CD4-positive, alpha-beta T cell (primary cell): ENCODE measurements at regions not wholly inside any gene's neighbourhood (a gene's known extent, or its start where the extent isn't known, plus 50 kb on each side); places are given as distances from the start of the nearest gene placed in this dataset.

ENCODE experiments used
- ATAC-seq: fragments of 200-7000 bp; cut with Tn5 transposase; one replicate; pipeline ENCODE4 v1.10.0; 2022; ENCODE audit warnings: mild to moderate bottlenecking; ENCODE audit not compliant: poor library complexity
- CTCF ChIA-PET: fragments of 350-600 bp; sonication (Branson Sonifier 250); formaldehyde crosslinking; loops from one replicate; lab custom pipeline; 2021; ENCODE audit warnings: antibody characterized with exemption, inconsistent platforms; lab: Charles Lee
- POLR2A ChIA-PET: fragments of 350-600 bp; sonication (Branson Sonifier 250); formaldehyde crosslinking; loops from one replicate; lab custom pipeline; 2021; ENCODE audit warnings: antibody characterized with exemption, inconsistent platforms; lab: Charles Lee
- DNase-seq, 14 experiments: peaks; one replicate each; pipeline ENCODE4 v3.0.0-alpha.2; 2013 to 2020; ENCODE audit warnings: mixed read lengths in 2 of 14
- H3K27ac ChIP-seq, 2 donors: one replicate each; pipeline versions ENCODE4 v1.5.1 to v1.7.0; 2013; ENCODE audit warnings: low read length in 2 of 2, low read depth in 1 of 2, mild to moderate bottlenecking in 1 of 2
- H3K27me3 ChIP-seq, 2 experiments: 1 replicate in 1 of 2; 2 replicates in 1 of 2; pipeline versions ENCODE4 v1.6.1 to v1.7.0; 2013; ENCODE audit warnings: low read length in 2 of 2, control low read depth in 1 of 2, mild to moderate bottlenecking in 1 of 2, moderate library complexity in 1 of 2; ENCODE audit not compliant: insufficient read depth in 2 of 2, control insufficient read depth in 1 of 2
- H3K36me3 ChIP-seq: one replicate; pipeline ENCODE4 v1.6.1; 2013; ENCODE audit warnings: low read length, control low read depth; ENCODE audit not compliant: insufficient read depth
- H3K4me1 ChIP-seq: one replicate; pipeline ENCODE4 v1.6.1; 2013; ENCODE audit warnings: low read length, control low read depth; ENCODE audit not compliant: insufficient read depth
- H3K4me3 ChIP-seq: one replicate; pipeline ENCODE4 v1.5.1; 2013; ENCODE audit warnings: mild to moderate bottlenecking, low read length, moderate library complexity
- H3K9me3 ChIP-seq, 2 experiments: 1 replicate in 1 of 2; 2 replicates in 1 of 2; pipeline versions ENCODE4 v1.6.1 to v1.7.0; 2013; ENCODE audit warnings: low read length in 2 of 2, mild to moderate bottlenecking in 2 of 2, control low read depth in 1 of 2, moderate library complexity in 1 of 2; ENCODE audit not compliant: control insufficient read depth in 1 of 2, insufficient read depth in 1 of 2
- H3K27ac Mint-ChIP-seq: one replicate; pipeline ENCODE4 v1.8.0; 2020; ENCODE audit warnings: mixed read lengths
- H3K27me3 Mint-ChIP-seq: one replicate; pipeline ENCODE4 v1.8.0; 2021; ENCODE audit warnings: mixed read lengths
- H3K36me3 Mint-ChIP-seq: one replicate; pipeline ENCODE4 v1.8.0; 2021; ENCODE audit warnings: low read depth, mixed read lengths
- H3K4me1 Mint-ChIP-seq: one replicate; pipeline ENCODE4 v1.8.0; 2021; ENCODE audit warnings: low read depth, mixed read lengths
- H3K4me3 Mint-ChIP-seq: one replicate; pipeline ENCODE4 v1.8.0; 2020; ENCODE audit warnings: mild to moderate bottlenecking, mixed read lengths
- H3K9me3 Mint-ChIP-seq: one replicate; pipeline ENCODE4 v1.8.0; 2020; ENCODE audit warnings: mixed read lengths
- intact Hi-C, 2 experiments: fragments of 100-400 bp; cut with DNase I in 1 of 2; cut with micrococcal nuclease in 1 of 2; formaldehyde crosslinking; loops; one replicate each; pipeline versions ENCODE4 v1.15.1 to v1.9.0; 2023 to 2025; cut with DNase I, micrococcal nuclease
- TF ChIP-seq, protein P1 (sequence below): fragments of 200-600 bp; IDR thresholded peaks from one replicate; pipeline ENCODE4 v1.8.0; 2022; ENCODE audit warnings: antibody characterized with exemption, mild to moderate bottlenecking

DNA sequence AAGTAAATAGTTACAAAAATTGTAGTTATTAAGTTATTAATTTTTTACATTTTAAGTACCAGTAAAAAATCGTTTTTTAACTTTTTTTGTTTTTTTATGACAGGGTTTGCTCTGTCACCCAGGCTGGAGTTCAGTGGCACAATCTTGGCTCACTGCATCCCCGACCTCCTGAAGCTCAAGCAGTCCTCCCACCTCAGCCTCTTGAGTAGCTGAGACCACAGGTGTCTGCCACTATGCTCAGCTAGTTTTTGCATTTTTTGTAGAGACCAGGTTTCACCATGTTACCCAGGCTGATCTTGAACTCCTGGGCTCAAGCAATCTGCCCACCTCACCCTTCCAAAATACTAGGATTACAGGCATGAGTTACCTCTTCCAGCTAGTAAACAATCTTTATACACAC lies 477.9 kb upstream of the MIR17HG start:
- Mint-ChIP-seq H3K36me3 (no peaks in the 10 kb centered on the region), H3K27ac (no peak overlapping the region), H3K27me3 (no peaks in the 10 kb centered on the region), H3K9me3 (no peaks in the 10 kb centered on the region), H3K4me3 (no peak overlapping the region), H3K4me1 (no peaks in the 10 kb centered on the region)
- Histone ChIP-seq H3K4me3 (no peak overlapping the region), H3K27me3 (no peaks in the 10 kb centered on the region), H3K9me3 (no peaks in the 10 kb centered on the region), H3K27ac (no peak overlapping the region), H3K36me3 (no peaks in the 10 kb centered on the region), H3K4me1 (no peaks in the 10 kb centered on the region)
- ChIA-PET CTCF (no interaction called here), POLR2A (no interaction called here)
- TF ChIP-seq, protein P1, sequence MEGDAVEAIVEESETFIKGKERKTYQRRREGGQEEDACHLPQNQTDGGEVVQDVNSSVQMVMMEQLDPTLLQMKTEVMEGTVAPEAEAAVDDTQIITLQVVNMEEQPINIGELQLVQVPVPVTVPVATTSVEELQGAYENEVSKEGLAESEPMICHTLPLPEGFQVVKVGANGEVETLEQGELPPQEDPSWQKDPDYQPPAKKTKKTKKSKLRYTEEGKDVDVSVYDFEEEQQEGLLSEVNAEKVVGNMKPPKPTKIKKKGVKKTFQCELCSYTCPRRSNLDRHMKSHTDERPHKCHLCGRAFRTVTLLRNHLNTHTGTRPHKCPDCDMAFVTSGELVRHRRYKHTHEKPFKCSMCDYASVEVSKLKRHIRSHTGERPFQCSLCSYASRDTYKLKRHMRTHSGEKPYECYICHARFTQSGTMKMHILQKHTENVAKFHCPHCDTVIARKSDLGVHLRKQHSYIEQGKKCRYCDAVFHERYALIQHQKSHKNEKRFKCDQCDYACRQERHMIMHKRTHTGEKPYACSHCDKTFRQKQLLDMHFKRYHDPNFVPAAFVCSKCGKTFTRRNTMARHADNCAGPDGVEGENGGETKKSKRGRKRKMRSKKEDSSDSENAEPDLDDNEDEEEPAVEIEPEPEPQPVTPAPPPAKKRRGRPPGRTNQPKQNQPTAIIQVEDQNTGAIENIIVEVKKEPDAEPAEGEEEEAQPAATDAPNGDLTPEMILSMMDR, result no peak
- no peak for ATAC-seq
- no peak for DNase-seq
- intact Hi-C loops, result loop anchor here in 1 of 2 experiments (5.0 kb wide), 1 partner anchor 1243 kb away; no protein-coding TSS in a partner anchor

DNA sequence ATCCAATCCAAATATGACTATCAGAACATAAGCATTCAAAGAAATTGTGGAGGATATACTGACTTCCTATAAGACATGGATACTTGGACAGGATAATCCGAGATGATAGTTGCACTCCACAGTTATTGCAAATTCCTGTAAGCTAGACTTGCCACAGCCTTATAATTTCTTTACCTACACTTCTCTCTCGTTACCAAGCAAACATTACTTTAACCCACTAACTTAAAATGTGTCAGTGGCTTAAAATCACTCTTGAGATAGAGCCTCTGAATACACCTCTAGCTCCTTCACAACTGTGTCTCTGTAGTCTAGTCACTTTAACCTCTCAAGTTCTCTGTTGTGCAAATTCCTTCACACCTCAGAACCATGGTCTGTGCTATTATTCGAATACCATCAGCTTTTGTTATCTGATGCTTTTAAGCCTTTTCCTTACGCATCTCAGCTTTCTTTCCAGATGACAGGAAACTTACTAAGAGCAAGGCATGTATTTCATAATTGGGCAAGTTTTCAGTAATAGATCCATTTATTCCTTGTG lies 474.9 kb upstream of the MIR17HG start:
- no peaks in the 10 kb centered on the region for H3K4me1 ChIP-seq
- ATAC-seq (no peak), DNase-seq (no peak)
- TF ChIP-seq, protein P1, result no peak
- no peaks in the 10 kb centered on the region for H3K36me3 Mint-ChIP-seq
- no peaks in the 10 kb centered on the region for H3K36me3 ChIP-seq
- no peak overlapping the region for H3K27ac ChIP-seq
- no peaks in the 10 kb centered on the region for H3K4me1 Mint-ChIP-seq
- ChIA-PET POLR2A (no interaction called here), CTCF (no interaction called here)
- H3K9me3 Mint-ChIP-seq, result no peaks in the 10 kb centered on the region
- no peak overlapping the region for H3K27ac Mint-ChIP-seq
- intact Hi-C loops, result no loop called here
- H3K27me3 ChIP-seq, result no peaks in the 10 kb centered on the region
- no peak overlapping the region for H3K4me3 Mint-ChIP-seq
- no peak overlapping the region for H3K4me3 ChIP-seq
- no peaks in the 10 kb centered on the region for H3K9me3 ChIP-seq
- H3K27me3 Mint-ChIP-seq, result no peaks in the 10 kb centered on the region

DNA sequence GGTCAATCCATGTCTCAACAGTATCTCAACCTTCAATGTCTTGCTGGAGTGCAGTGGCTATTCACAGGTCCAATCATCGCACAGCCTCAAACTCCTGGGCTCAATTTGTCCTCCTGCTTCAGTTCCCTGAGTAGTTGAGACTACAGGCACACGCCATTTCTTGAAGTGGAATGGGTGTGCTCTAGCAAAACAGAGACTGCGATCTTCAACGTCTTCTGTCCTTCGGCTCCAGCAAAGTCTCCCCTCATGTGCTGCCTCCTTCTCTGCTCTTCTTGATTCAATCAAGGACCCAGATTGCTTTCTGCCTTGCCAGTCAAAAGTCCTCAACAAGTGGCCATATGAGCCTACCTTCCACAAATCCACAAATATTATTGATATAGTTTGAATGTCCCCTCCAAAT lies 466.7 kb upstream of the MIR17HG start:
- Histone ChIP-seq H3K27me3 (no peaks in the 10 kb centered on the region), H3K4me1 (no peaks in the 10 kb centered on the region), H3K4me3 (no peak overlapping the region), H3K27ac (no peak overlapping the region), H3K9me3 (peaks cover 3 to 5% of the 10 kb centered on the region in 2 experiments), H3K36me3 (no peaks in the 10 kb centered on the region)
- no peak overlapping the region for H3K4me3 Mint-ChIP-seq
- H3K27me3 Mint-ChIP-seq, result no peaks in the 10 kb centered on the region
- ChIA-PET CTCF (no interaction called here), POLR2A (no interaction called here)
- TF ChIP-seq, protein P1, result no peak
- ATAC-seq (no peak), DNase-seq (no peak)
- no peak overlapping the region for H3K27ac Mint-ChIP-seq
- no peaks in the 10 kb centered on the region for H3K36me3 Mint-ChIP-seq
- H3K4me1 Mint-ChIP-seq, result no peaks in the 10 kb centered on the region
- H3K9me3 Mint-ChIP-seq, result no peaks in the 10 kb centered on the region
- intact Hi-C loops, result no loop called here
